Myocyte (in vitro differentiated cells): ENCODE measurements at regions not wholly inside any gene's neighbourhood (a gene's known extent, or its start where the extent isn't known, plus 50 kb on each side); places are given as distances from the start of the nearest gene placed in this dataset.

Experiments used
- DNase-seq: peaks from one replicate; pipeline ENCODE4 v3.0.0-alpha.2; 2012; ENCODE audit warnings: low read depth

DNA sequence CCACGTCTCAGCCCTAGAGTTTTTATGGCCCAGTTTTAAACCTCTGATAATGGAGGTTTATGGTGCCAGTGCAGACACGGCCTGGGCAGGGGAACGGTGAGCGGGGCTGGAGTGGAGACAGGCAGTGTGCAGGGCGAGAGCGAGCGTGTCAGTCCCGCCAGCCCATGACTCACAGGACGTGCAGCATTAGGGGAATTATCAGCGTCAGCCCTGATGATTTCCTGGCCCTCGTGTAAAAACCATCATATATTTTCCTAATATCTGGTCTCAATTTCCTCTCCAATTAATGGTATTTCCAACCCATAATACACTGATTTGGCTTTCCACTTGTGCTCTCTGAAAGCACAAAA, 104.6 kb upstream of the VSTM2B start:
- no peak for DNase-seq

- DNase-seq, result no peak
Measured at GRCh38 chr19:29422047-29422446, 103.7 kb upstream of the VSTM2B start.

DNA sequence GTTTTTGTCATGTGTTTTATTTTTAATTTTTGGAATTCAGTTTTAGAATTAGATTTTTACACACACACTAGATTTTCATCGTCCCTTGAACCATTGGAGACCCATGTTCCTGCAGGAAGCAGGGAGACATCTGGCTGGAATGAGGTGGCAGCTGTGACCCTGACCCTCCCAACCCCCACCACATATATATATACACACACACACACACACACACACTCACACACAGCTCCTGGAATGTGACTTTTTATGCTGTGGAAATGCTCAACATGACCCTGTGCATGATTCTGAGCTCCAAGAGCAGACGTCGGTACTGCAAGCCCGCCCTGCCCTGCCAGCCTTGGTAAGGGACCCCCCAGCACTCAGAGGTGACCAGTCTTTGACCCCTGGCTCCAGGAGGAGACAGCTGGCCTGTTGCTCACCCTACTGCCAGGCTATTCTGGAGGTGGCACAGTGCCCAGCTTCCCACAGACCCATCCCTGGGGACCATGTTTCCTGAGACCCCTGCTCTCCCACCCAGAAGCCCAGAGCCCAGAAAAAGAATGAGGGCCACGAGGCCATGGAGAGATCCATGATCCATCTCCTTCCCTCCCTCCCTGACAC, 103.2 kb upstream of the VSTM2B start:
- no peak for DNase-seq

DNA sequence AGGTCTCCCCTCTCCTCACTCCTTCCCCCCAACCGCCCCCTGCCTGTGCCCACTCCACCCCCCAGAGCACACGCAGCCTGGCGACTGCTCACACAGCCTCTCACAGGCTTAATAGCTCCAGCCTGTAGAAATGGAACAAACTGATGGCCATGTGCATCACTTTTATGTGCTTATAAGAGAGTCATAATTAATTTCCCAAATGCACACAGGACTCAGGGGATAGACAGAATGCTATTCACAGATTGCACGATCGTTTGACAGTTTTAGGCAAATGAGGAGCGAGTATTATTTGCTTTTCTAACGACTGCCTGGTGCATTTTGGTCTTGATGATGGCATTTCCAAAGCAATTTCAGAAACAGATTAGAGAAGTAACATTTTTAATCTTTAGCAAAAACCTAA, 97.7 kb upstream of the VSTM2B start:
- DNase-seq, result no peak

GRCh38 chr19:29429021-29429420, 96.8 kb upstream of the VSTM2B start:
- no peak for DNase-seq

DNA sequence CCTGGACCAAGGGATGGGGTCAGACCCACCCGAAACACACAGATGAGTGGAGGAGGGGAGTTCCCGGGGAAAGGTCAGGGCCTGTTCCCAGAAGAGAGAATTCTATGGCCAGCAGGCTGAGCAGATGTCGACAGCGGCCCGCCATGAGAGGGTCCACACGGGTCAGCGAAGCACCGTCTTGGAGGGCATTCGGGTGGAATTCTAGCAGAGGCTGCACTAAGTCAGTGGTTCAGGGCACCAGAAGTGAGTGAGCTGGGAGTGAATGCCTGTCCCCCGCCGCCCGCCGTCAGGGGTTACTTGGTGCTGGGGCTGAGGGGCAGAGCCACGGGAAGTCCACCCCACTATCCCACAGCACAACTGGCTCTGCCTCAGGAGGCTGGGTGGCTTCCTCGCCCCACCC, 96.2 kb upstream of the VSTM2B start:
- DNase-seq, result no peak

GRCh38 chr19:29431332-29431731, 94.5 kb upstream of the VSTM2B start:
- no peak for DNase-seq

DNA sequence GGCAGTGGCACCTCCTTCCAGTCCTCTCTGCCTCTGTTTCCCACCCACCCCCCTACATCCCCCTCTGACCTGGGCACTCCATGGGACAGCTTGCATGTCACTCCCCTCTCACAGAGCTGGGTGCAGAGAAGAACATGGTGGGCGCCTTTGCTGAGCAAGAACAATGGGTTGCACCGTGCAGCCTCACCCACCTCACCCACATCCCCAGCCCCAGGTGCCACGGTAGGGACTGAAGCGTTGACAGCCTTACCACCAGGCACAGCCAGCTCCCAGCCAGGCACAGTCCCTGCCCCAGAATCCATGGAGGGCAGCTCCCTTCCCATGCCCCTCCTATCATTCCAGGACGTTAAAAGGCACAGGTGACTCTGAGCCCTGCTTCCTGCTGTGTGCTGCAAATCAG, 93.1 kb upstream of the VSTM2B start:
- DNase-seq, result no peak

GRCh38 chr19:29436591-29437103, 89.1 kb upstream of the VSTM2B start:
- no peak for DNase-seq

GRCh38 chr19:29439021-29439420, 86.8 kb upstream of the VSTM2B start:
- DNase-seq, result no peak

DNA sequence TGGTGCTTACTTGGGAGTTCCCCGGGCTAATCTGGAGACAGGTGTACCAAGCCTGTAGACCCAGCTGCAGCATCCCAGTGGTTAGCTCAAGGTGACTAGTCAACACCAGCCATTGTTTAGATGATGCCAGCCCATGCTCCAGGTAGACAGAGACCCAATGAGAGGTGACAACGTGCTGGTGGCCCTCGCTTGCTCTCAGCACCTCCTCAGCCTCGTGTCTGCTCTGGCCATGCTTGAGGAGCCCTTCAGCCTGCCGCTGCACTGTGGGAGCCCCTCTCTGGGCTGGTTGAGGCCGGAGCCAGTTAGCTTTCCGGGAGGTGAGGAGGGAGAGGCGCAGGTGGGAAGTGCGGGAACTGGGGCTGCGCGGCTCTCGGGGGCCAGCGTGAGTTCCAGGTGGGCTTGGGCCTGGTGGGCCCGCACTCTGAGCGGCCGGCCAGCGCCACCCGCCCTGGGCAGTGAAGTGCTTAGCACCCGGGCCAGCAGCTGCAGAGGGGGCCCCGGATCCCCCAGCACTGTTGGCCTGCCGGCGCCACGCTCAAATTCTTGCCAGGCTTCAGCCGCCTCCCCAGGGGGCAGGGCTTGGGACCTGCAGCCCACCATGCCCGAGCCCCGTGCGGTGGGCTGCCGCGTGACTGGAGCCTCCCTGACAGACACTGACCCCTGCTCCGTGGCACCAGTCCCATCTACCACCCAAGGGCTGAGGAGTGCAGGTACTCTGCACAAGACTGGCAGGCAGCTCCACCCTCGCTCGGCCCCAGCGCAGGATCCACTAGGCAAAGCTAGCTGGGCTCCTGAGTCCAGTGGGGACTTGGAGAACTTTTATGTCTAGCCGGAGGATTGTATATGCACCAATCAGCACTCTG, 85.9 kb upstream of the VSTM2B start:
- no peak for DNase-seq

DNA sequence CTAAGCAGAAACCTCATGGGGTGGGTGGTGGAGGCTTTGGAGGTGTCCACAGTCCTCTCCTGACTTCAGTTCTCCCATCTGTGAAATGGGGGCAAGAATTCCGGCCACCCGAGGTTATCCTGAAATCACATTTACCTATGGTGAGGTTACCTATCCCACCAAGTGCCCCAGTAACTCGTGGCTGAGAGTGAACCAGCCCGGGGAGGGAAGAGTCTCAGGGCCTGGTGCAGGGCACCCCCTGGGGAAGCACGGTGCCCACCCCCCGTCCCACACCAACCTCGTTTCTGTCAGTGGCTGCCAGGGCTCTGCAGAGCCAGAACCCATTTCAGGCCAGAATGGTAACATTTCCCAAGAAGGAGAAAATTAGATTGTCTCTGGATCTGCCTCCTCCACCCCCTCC, 83.7 kb upstream of the VSTM2B start:
- no peak for DNase-seq

DNA sequence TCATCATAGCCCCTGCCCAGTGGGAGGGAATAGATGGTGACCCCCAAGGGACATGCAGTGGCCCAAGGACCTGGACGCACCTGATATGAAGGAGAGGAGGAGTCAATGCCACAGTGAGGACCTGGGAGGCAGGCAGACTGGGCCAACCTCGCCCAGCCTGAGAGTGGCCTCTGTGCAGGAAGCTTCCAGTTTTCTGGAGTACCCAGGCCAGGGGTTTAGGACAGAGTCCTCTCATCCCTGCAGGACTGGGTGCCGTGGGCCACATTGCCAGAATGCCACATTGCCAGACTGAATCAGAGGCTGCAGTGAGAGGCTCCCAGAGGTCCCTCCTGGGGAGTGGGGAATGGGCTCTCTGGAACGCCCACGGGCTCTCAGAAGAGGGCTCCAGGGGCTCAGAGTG, 82.9 kb upstream of the VSTM2B start:
- no peak for DNase-seq

- DNase-seq, result no peak
Measured at GRCh38 chr19:29445246-29445645, 80.5 kb upstream of the VSTM2B start.

DNA sequence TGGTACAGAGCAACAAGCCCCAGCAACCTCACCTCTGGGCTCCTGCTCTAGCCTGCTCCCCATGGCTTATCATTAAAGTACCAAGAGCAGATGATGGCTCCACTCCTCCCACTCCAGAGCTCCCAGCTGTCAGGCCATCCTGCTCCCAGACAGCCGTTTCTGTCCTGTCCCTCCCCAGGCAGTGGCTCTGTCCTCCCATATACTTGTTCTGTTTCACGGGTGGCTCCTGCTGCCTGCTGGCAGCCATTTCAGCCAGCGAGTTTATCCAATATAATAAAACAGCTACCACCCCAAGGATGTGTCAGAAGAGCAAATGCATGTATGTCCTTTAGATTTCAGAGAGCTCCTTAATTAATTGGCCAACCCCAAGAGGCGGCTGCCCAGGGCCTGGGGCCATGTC, 79.4 kb upstream of the VSTM2B start:
- DNase-seq, result no peak

GRCh38 chr19:29448046-29448445, 77.7 kb upstream of the VSTM2B start:
- no peak for DNase-seq

DNA sequence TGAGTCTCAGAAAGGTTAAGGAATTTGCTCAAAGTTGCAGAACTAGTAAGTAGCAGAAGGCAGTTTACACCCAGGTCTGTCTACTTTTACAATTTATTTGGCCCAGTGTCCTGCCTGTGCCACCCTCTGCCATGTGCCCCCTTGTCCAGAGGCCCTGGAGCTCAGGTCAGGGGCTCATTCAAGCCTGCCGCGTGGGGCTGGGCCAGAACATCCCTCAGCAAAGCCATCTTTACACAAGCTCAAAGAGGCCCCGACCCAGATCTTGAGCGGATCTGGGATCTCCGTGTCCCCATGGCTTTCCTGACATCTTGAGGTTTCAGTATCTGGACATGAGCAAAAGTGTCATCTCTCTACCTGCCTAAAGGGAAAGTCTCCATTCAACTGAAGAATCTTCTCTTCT, 76.4 kb upstream of the VSTM2B start:
- no peak for DNase-seq

- DNase-seq, result no peak
Measured at GRCh38 chr19:29450306-29450705, 75.5 kb upstream of the VSTM2B start.

DNA sequence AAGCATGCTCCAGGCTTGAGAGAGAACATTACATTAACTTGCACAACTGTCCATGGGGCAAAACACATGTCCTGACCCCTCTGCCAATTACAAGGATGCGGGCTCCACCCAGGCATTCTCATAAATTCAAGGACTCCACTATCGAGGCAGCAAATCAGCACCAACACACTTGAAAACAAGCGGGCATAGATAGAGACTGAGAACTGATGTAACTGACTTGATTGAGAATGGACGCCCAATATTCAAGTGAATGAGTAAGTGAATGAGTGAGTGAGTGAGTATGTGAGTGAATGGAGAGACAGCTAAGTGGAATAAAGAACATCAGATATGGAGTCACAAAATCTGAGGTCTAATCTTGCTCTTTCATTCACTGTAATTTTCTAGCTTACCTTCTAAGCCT, 75.0 kb upstream of the VSTM2B start:
- DNase-seq, result no peak

GRCh38 chr19:29454109-29454508, 71.7 kb upstream of the VSTM2B start:
- no peak for DNase-seq

DNA sequence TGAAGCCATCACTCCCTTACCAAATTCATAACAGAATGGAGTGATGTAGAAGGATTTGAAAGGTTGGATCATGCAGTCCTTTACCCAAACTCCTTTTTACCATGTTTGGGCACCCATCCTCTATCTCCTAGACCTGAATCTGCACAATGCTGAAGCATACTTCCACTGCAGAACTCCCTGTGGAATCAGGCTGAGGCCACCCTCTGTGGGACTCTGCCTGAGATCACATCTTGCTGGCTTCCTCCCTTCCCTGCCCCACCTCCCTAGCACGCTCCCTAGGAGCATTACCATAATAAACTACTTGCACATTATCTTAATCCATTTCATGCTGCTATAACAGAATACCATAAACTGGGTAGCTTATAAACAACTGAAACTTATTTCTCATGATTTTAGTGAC, 68.4 kb upstream of the VSTM2B start:
- no peak for DNase-seq

GRCh38 chr19:29467824-29468401, 57.9 kb upstream of the VSTM2B start:
- peak; percentile 11 for DNase-seq

DNA sequence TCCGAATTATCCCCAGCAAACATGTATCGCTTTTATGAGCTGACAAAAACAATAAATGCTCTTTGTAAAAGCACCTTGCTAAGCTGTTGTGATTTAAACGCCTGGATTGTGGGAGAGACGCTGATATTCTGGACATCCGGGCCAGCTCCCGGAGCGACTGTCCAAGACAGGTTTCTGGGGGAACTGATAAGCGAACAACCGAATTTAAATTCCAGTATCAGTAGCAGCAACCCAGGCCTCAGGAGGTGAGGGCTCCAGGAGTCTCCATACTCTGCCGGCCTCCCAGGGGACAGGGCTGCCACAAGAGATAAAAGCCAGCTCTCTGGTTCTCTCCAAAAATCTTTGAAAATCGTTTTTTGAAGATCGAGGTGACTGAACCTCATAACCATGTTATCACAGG, 50.3 kb upstream of the VSTM2B start:
- no peak for DNase-seq
